ENCODE measurements at regions not wholly inside any gene's neighbourhood (a gene's known extent, or its start where the extent isn't known, plus 50 kb on each side); places are given as distances from the start of the nearest gene placed in this dataset.
"Not testable (repeated sequence)": the region's sequence is repeated elsewhere in the genome, so short reads cannot be mapped to it uniquely, and the experiment has no call there.

DNA sequence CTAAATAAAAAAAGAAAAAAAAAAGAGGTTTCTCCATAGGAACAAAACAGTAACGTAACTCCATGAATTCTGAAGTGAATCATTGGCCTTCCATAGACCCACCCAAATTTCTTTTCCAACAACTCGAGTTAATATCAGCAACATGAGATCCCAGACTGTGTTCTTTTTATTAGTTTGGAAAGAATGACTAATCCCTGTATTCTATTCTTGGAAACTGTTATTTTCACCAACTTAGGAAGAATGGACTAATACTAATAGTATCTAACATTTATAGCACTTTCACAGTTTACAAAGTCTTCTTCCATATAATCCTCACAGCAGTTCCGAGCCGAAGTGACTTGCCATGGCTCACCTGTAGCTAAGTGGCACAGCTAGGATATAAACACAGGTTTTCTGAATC, 72.7 kb upstream of the SLC4A7 start:
- DNase-seq (ENCODE audit: low read depth), result peak; percentile 41

DNA sequence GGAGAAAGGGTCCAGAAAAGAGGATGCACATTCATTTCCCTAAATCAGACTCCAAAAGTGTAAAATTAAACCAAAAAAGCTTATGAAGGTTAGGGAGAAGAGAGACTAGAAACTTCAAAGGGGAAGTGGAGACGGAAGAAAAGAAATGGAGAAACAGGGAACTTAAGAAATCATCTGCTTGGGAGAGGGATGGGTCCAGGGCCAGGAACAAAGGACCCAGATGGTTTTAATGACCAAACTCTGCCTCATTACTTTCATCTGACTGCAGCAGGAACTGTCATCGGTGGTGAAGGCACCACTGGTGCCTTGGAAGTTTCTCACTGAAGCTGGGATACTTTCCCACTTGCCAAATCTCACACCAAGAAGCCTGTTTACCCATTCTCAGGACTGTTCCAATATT, 70.5 kb upstream of the SLC4A7 start:
- no peak for DNase-seq (ENCODE audit: low read depth)

DNA sequence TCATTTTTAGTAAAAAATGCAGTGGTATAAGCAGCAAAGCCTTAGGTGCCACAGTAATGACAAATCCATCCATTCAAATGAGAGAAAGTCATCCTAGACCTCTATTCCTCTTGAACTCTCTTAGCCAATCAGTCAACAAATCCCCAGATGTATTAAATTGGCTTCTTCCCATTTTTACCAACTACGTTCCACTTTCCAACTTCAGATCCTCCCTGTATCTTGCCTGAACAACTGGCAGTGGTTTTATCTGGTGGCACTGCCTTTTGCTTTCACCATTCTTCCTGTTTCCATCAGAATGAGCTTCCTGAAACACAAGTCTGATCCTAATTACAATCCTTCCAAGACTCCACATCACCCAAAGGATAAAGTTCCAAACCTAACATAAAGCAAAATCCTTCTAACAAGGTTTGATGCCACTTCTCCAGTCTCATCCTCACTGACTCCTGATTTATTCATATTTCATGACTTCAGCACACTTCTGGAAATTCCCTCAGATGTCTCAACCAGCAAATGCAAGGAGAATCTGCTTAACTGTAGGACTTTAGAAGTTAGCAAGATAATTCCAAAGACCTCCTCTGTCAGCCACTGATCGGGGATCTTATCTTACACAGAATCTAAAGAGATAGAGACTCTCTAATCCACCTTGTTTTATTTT, 69.8 kb upstream of the SLC4A7 start:
- no peak for DNase-seq (ENCODE audit: low read depth)

DNA sequence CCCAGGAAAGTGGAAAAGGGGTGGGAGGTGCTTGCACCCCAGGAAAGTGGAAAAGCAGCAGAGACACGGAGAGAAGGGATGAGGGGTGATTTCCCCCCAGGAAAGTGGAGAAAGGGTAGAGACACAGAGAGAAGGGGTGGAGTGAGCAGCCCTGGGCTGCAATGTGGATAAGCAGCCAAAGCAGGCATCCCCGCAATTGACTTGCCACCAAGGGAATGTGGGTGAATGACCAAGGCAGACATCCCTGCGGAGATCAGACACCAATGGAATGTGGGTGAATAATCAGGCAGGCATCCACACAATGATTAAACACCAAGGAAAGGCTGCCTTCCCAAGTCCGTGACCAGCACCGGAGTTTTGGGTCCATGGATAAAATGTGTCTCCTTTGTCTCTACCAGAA, 68.5 kb upstream of the SLC4A7 start:
- DNase-seq (ENCODE audit: low read depth), result not testable (repeated sequence)

DNA sequence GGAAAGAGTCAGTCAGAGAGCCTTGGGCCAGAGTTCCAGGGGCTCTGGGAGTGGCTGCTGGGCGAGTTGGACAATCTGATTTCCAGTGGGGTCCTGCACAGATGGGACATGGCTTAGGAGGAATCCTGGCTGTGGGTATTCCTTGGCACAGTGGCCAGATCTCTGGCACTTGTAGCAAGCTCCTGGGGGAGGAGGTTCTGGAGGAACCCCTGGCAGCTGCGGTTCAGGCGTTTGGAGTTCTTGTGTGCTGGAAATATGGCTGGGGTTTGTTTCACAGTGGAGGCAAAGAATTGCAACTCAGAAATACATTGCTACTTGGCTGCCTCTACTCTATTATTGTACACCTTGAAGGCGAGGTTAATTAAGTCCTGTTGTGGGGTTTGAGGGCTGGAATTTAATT, 67.2 kb upstream of the SLC4A7 start:
- DNase-seq (ENCODE audit: low read depth), result not testable (repeated sequence)

DNA sequence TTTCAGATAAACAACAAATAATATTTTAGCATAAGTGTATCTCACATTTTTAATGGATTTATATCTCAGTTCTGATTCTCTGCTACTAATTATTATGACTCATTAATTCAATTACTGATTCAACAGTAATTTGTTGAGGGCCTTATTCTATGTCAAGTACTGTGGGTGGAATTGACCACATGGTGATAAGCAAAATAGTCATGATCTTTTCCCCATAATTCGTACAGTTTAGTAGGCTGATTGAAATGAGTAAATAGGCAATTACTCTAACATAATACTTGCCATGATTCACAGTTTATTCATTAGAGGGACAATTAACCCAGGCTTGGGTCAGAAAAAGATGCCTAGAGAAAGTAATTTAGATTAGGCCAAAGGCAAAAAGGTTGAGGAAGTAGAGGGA, 60.9 kb upstream of the SLC4A7 start:
- no peak for DNase-seq (ENCODE audit: low read depth)

DNA sequence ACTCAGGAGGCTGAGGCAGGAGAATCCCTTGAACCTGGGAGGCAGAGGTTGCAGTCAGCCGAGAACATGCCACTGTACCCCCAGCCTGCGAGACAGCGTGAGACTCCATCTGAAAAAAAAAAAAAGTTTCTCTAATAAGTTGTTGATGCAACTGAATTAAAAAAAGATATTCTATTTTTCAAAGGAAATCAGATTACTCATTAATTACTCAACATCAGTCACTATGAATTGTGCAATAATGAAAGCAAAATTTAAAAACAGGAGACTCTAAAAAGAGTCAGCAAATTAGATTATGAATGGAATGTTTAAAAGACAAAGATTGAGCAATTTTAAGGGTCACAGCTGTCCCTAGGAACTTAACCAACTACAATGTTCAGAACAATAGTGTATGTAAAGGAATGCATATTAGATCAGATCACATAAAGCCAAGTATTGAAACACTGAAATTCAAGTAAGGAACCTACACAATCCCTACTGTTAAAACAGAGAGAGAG, 60.2 kb upstream of the SLC4A7 start:
- peak; percentile 75 for DNase-seq (ENCODE audit: low read depth)

DNA sequence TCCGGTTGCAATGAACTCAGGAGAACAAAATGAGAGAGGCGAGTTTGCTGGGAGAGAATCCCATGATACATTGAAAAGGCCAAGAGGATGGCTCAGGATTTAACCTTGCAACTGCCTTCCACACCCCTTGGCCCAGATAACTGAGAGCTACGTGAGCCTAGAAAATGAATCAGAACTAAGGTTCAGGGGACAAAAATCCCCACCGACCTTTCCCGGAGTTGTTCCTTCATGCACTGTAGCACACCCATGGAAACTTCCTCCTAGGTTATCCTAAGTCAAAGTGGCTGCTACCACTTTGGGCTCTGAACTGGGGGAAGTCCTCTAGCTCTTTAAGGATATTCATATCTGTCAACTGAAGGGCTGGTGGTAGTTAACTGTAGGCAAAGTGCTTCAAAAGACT, 58.3 kb upstream of the SLC4A7 start:
- no peak for DNase-seq (ENCODE audit: low read depth)

DNA sequence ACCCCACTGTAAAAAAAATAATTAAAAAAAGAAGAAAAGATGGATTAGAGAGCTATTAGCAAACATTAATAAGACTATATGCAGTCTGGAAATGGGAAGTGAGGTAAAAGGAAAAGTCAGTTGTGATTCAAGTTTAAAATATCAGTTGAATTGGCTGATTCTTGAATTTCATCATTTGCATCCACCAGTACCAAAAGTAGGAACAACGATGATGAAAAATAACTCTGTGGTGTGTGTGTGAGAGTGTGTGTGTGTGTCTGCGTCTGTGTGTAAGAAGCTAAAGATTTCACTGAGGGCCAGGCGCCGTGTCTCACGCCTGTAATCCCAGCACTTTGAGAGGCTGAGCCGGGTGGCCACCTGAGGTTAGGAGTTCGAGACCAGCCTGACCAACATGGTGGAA, 56.0 kb upstream of the SLC4A7 start:
- no peak for DNase-seq (ENCODE audit: low read depth)

DNA sequence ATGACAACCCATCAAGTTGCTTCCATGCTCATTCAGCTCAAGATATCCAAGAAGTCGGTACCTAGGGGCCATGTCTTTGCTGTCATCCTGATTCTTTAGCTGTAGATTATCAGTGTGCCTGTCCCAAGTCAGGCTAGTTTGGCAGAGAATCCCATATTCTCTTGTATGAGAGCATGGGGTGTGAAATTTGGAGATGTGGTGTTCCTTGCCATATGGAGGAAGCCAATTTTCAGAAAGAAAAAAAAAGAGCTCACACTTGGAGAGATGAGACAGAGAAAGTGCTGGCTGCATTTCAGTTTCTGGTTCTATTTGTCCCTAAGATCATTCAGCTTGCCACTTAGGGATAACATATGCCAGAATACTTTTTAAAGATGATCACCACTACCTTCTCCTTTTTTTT, 52.3 kb upstream of the SLC4A7 start:
- DNase-seq (ENCODE audit: low read depth), result no peak

DNA sequence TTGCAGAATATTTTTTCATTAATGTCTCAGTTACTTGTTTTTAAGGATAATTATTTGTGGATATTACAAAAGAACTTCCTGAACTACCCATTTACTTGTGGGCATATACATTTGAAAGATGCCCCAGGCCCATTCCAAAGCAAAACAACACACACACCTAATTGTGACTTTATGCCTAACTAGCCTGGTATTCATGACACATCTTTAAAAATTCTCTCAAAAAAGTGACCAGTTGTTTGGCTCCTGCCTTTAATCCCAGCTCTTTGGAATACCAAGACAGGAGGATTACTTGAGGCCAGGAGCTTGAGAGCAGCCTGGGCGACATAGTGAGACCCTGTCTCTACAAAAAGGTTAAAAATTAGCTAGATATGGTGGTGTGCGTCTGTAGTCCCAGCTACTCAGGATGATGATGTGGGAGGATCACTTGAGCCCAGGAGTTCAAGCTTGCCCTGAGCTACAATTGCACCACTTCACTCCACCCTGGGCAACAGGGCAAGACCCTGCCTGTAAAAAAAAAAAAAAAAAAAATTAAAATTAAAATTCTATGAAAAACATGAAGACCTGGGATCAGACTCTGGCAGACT, 51.7 kb upstream of the SLC4A7 start:
- no peak for DNase-seq (ENCODE audit: low read depth)

DNA sequence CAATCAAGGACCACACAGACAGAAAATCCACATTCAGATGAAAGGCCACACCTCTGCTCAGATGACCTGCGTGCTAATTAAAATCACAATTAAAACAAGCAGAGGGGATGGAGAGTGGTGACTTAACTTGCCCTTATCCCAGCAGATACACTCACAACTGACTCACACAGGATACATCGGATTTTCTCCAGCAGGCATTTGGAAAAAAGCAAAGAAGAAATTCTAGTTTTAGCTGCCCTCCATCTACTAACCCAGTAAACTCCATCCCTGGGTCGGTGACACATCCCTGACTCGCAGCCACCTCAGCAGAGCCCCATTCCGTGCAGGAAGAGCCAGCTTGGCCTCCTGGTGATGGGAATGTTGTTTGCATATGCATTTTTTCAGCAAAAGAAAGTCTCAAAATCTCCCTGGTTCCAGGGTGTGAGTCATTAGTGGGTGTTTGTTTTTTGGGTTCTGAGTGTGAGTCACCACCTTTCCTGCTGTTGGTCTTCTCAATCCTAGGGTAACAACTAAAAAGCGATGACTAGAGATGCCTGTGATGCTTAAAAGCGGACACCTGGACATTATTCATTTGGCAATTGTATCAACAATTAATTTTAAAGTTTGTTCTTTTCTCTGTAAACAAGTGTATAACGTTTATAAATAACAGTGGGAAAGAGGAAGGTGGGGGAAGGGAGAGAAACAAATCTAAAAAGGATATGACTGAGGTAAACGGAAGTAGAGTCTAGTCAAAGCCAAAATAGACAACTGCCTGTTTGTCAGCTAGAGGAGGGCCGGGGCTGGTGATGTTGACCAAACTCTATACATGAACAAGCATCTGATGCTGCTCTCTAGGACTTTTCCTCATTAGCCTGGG, 49.8 kb upstream of the SLC4A7 start:
- peak; percentile 88 for DNase-seq (ENCODE audit: low read depth)

All from fibroblast of the conjunctiva (primary cell).